K562 (cell line): ENCODE measurements at regions not wholly inside any gene's neighbourhood (a gene's known extent, or its start where the extent isn't known, plus 50 kb on each side); places are given as distances from the start of the nearest gene placed in this dataset.

Experiments used
- ATAC-seq: fragments of 200-7000 bp; cut with Tn5 transposase; 3 replicates; pipeline ENCODE4 v1.9.1; 2020; ENCODE audit warnings: moderate library complexity
- BruUV-seq: library from RNA; stranded (reverse); fragments of 400-500 nt; replicated peaks from 2 replicates; lab custom pipeline; 2021; lab: Mats Ljungman, UMichigan
- CTCF ChIA-PET: fragments of 300-600 bp; formaldehyde crosslinking; extraction: SDS; loops from one replicate; lab custom pipeline; 2021; ENCODE audit warnings: low intra/inter-chr PET ratio; lab: Yijun Ruan, JAX
- POLR2A ChIA-PET: fragments of 300-600, 350-650 bp; sonication (Branson Sonifier 250); formaldehyde crosslinking; extraction: SDS; loops from one replicate; lab custom pipeline; 2021; ENCODE audit warnings: antibody characterized with exemption, inconsistent platforms; lab: Yijun Ruan, JAX
- DNase-seq, 4 experiments: peaks; one replicate each; pipeline versions ENCODE4 v3.0.0 to v3.0.0-alpha.2; 2011 to 2018; ENCODE audit warnings: low spot score in 3 of 4, mixed read lengths in 3 of 4; ENCODE audit errors: extremely low read depth in 1 of 4
- FAIRE-seq: peaks from 2 replicates; lab custom pipeline; 2011; peaks lifted over from hg19 to GRCh38; lab: Jason Lieb, UNC
- H2AFZ ChIP-seq: 2 replicates; pipeline ENCODE4 v1.6.0; 2011; ENCODE audit warnings: low read depth, low read length, control low read depth, inconsistent platforms
- H3K27ac ChIP-seq: fragments of 200-600 bp; 3 replicates; pipeline ENCODE4 v1.8.0; 2011; ENCODE audit warnings: low read depth, mild to moderate bottlenecking, control low read depth, inconsistent platforms, low read length, moderate library complexity, mixed read lengths; ENCODE audit errors: extremely low read depth
- H3K27me3 ChIP-seq, 2 experiments: fragments of 300-600 bp in 1 of 2; 2 replicates in 1 of 2; 3 replicates in 1 of 2; pipeline versions ENCODE4 v1.6.0 to v1.8.0; 2011; ENCODE audit warnings: inconsistent platforms in 2 of 2, low read length in 2 of 2, mild to moderate bottlenecking in 1 of 2, mixed read lengths in 1 of 2, moderate library complexity in 1 of 2; ENCODE audit not compliant: control insufficient read depth in 2 of 2, insufficient read depth in 2 of 2
- H3K36me3 ChIP-seq: fragments of 300-600 bp; 3 replicates; pipeline ENCODE4 v1.8.0; 2011; ENCODE audit warnings: mild to moderate bottlenecking, low read length, inconsistent platforms; ENCODE audit not compliant: control insufficient read depth, insufficient read depth
- H3K4me1 ChIP-seq, 2 experiments: fragments of 200-600 bp in 1 of 2; replicated peaks in 1 of 2; 2 replicates in 1 of 2; 3 replicates in 1 of 2; pipeline versions ENCODE4 v1.5.1 to v1.8.0; 2011; ENCODE audit warnings: inconsistent platforms in 2 of 2, low read length in 2 of 2, mild to moderate bottlenecking in 1 of 2, mixed read lengths in 1 of 2, moderate library complexity in 1 of 2; ENCODE audit not compliant: control insufficient read depth in 2 of 2, insufficient read depth in 2 of 2
- H3K4me2 ChIP-seq: 2 replicates; pipeline ENCODE4 v1.6.1; 2011; ENCODE audit warnings: low read length, control low read depth, inconsistent platforms, mixed read lengths; ENCODE audit not compliant: insufficient read depth
- H3K4me3 ChIP-seq: fragments of 200-600 bp; sonication (generic), shearing (Covaris generic); 2 replicates; pipeline ENCODE4 v1.5.1; 2016; ENCODE audit warnings: control low read depth, inconsistent platforms
- H3K79me2 ChIP-seq: fragments of 200-600 bp; 3 replicates; pipeline ENCODE4 v1.8.0; 2011; ENCODE audit warnings: low read length, inconsistent platforms; ENCODE audit not compliant: control insufficient read depth, insufficient read depth
- H3K9ac ChIP-seq, 2 experiments: 2 replicates each; pipeline versions ENCODE4 v1.6.0 to v1.6.1; 2011; ENCODE audit warnings: low read depth in 2 of 2, low read length in 2 of 2, control low read depth in 1 of 2, inconsistent platforms in 1 of 2, mild to moderate bottlenecking in 1 of 2, mixed read lengths in 1 of 2; ENCODE audit not compliant: insufficient read depth in 1 of 2
- H3K9me1 ChIP-seq: one replicate; pipeline ENCODE4 v1.6.0; 2011; ENCODE audit warnings: inconsistent platforms, mild to moderate bottlenecking, low read length, moderate library complexity; ENCODE audit not compliant: control insufficient read depth, insufficient read depth
- H3K9me3 ChIP-seq: replicated peaks from 2 replicates; pipeline ENCODE4 v1.5.1; 2011; ENCODE audit warnings: low read depth, low read length, inconsistent platforms; ENCODE audit not compliant: control insufficient read depth, insufficient read depth
- H4K20me1 ChIP-seq: replicated peaks from 2 replicates; pipeline ENCODE4 v1.6.1; 2011; ENCODE audit warnings: low read length, inconsistent platforms, mixed read lengths; ENCODE audit not compliant: control insufficient read depth, insufficient read depth
- ELF2 ChIP-seq: fragments of 250-450 bp; sonication (Bioruptor Pico); IDR thresholded peaks from 2 replicates; pipeline ENCODE4 v1.5.0; 2021; ENCODE audit warnings: mild to moderate bottlenecking
- ELK3 ChIP-seq: fragments of 450-650 bp; formaldehyde crosslinking; IDR thresholded peaks from 2 replicates; pipeline ENCODE4 v1.4.0; 2020; ENCODE audit warnings: mild to moderate bottlenecking
- EZH2 ChIP-seq: IDR thresholded peaks from 2 replicates; pipeline ENCODE4 v1.6.1; 2012; ENCODE audit warnings: low read depth, mild to moderate bottlenecking, inconsistent platforms, low read length, borderline replicate concordance
- FOXK1 ChIP-seq: sonication (generic); formaldehyde crosslinking; IDR thresholded peaks from 2 replicates; pipeline ENCODE4 v1.8.0; 2022; ENCODE audit warnings: missing genetic modification reagents, mild to moderate bottlenecking, borderline replicate concordance
- NR3C1 ChIP-seq: sonication (generic); formaldehyde crosslinking; IDR thresholded peaks from 2 replicates; pipeline ENCODE4 v1.8.1; 2022; ENCODE audit warnings: missing genetic modification reagents
- PPARD ChIP-seq: fragments of 250-450 bp; sonication (Bioruptor Pico); IDR thresholded peaks from 2 replicates; pipeline ENCODE4 v1.8.0; 2022; ENCODE audit warnings: inconsistent platforms, mild to moderate bottlenecking, moderate library complexity
- WGBS: fragments of 100-300 bp; shearing (Covaris generic); methylation state at CpG from one replicate; pipeline ENCODE4 v1.1.6; 2016; ENCODE audit warnings: low coverage, mixed read lengths; ENCODE audit not compliant: insufficient coverage; ENCODE audit errors: missing lambda C conversion rate; 5-methylcytosine and 5-hydroxymethylcytosine counted together
- in situ Hi-C: fragments of 300-500 bp; cut with MboI; formaldehyde crosslinking; loops from 4 replicates; pipeline ENCODE4 v1.15.0; 2018; ENCODE audit warnings: inconsistent platforms, mixed read lengths
- intact Hi-C: fragments of 100-400 bp; cut with micrococcal nuclease; formaldehyde crosslinking; loops from 2 replicates; pipeline ENCODE4 v1.14.2; 2022
- TF ChIP-seq, protein P1 (sequence below): fragments of 450-650 bp; IDR thresholded peaks from 2 replicates; pipeline ENCODE4 v1.6.1; 2016; ENCODE audit warnings: missing biosample characterization, missing genetic modification characterization
- TF ChIP-seq, protein P2 (sequence below): fragments of 250-450 bp; sonication (Bioruptor Pico); IDR thresholded peaks from 2 replicates; pipeline ENCODE4 v1.4.0; 2020
- TF ChIP-seq, protein P3 (sequence below): fragments of 250-450 bp; sonication (Bioruptor Pico); IDR thresholded peaks from 2 replicates; pipeline ENCODE4 v1.5.1; 2021; ENCODE audit warnings: mild to moderate bottlenecking

- 20% methylated on average over 5 of the region's 5 CpGs for WGBS
- POLR2A ChIA-PET = no interaction called here
- DNase-seq (no peak), FAIRE-seq (no peak)
- H3K36me3 ChIP-seq = no peaks in the 10 kb centered on the region
- no peak overlapping the region for H3K9ac ChIP-seq
- BruUV-seq = no TSS peak
- in situ Hi-C loops (no loop called here), intact Hi-C loops (no loop called here)
- no peak overlapping the region for H3K4me2 ChIP-seq
- H3K4me3 ChIP-seq = no peak overlapping the region
- no peaks in the 10 kb centered on the region for H3K9me1 ChIP-seq
- H3K9me3 ChIP-seq = no peaks in the 10 kb centered on the region
- TF ChIP-seq, protein P1, sequence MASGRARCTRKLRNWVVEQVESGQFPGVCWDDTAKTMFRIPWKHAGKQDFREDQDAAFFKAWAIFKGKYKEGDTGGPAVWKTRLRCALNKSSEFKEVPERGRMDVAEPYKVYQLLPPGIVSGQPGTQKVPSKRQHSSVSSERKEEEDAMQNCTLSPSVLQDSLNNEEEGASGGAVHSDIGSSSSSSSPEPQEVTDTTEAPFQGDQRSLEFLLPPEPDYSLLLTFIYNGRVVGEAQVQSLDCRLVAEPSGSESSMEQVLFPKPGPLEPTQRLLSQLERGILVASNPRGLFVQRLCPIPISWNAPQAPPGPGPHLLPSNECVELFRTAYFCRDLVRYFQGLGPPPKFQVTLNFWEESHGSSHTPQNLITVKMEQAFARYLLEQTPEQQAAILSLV (tag) = no peak
- TF ChIP-seq ELK3 (no peak), ELF2 (CRISPR knock-in tag) (no peak), NR3C1 (CRISPR knock-in tag) (no peak), PPARD (no peak), FOXK1 (CRISPR knock-in tag) (no peak), EZH2 (no peak)
- TF ChIP-seq, protein P2, sequence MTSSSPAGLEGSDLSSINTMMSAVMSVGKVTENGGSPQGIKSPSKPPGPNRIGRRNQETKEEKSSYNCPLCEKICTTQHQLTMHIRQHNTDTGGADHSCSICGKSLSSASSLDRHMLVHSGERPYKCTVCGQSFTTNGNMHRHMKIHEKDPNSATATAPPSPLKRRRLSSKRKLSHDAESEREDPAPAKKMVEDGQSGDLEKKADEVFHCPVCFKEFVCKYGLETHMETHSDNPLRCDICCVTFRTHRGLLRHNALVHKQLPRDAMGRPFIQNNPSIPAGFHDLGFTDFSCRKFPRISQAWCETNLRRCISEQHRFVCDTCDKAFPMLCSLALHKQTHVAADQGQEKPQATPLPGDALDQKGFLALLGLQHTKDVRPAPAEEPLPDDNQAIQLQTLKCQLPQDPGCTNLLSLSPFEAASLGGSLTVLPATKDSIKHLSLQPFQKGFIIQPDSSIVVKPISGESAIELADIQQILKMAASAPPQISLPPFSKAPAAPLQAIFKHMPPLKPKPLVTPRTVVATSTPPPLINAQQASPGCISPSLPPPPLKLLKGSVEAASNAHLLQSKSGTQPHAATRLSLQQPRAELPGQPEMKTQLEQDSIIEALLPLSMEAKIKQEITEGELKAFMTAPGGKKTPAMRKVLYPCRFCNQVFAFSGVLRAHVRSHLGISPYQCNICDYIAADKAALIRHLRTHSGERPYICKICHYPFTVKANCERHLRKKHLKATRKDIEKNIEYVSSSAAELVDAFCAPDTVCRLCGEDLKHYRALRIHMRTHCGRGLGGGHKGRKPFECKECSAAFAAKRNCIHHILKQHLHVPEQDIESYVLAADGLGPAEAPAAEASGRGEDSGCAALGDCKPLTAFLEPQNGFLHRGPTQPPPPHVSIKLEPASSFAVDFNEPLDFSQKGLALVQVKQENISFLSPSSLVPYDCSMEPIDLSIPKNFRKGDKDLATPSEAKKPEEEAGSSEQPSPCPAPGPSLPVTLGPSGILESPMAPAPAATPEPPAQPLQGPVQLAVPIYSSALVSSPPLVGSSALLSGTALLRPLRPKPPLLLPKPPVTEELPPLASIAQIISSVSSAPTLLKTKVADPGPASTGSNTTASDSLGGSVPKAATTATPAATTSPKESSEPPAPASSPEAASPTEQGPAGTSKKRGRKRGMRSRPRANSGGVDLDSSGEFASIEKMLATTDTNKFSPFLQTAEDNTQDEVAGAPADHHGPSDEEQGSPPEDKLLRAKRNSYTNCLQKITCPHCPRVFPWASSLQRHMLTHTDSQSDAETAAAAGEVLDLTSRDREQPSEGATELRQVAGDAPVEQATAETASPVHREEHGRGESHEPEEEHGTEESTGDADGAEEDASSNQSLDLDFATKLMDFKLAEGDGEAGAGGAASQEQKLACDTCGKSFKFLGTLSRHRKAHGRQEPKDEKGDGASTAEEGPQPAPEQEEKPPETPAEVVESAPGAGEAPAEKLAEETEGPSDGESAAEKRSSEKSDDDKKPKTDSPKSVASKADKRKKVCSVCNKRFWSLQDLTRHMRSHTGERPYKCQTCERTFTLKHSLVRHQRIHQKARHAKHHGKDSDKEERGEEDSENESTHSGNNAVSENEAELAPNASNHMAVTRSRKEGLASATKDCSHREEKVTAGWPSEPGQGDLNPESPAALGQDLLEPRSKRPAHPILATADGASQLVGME (CRISPR knock-in tag) = no peak
- TF ChIP-seq, protein P3, sequence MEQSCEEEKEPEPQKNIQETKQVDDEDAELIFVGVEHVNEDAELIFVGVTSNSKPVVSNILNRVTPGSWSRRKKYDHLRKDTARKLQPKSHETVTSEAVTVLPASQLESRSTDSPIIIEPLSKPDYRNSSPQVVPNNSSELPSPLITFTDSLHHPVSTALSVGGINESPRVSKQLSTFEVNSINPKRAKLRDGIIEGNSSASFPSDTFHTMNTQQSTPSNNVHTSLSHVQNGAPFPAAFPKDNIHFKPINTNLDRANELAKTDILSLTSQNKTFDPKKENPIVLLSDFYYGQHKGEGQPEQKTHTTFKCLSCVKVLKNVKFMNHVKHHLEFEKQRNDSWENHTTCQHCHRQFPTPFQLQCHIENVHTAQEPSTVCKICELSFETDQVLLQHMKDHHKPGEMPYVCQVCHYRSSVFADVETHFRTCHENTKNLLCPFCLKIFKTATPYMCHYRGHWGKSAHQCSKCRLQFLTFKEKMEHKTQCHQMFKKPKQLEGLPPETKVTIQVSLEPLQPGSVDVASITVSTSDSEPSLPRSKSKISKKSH (CRISPR knock-in tag) = no peak
- TF ChIP-seq, all 486 proteins: peak for 0
- Histone ChIP-seq H3K4me1 (no peaks in the 10 kb centered on the region), H4K20me1 (no peaks in the 10 kb centered on the region), H3K79me2 (no peaks in the 10 kb centered on the region), H3K27me3 (no peaks in the 10 kb centered on the region), H2AFZ (no peak overlapping the region), H3K27ac (no peak overlapping the region)
- no peak for ATAC-seq
- CTCF ChIA-PET = no interaction called here
Measured at GRCh38 chr12:5280086-5280485, 151.8 kb upstream of the NTF3 start.
